ENCODE measurements at regions not wholly inside any gene's neighbourhood (a gene's known extent, or its start where the extent isn't known, plus 50 kb on each side); places are given as distances from the start of the nearest gene placed in this dataset.

DNA sequence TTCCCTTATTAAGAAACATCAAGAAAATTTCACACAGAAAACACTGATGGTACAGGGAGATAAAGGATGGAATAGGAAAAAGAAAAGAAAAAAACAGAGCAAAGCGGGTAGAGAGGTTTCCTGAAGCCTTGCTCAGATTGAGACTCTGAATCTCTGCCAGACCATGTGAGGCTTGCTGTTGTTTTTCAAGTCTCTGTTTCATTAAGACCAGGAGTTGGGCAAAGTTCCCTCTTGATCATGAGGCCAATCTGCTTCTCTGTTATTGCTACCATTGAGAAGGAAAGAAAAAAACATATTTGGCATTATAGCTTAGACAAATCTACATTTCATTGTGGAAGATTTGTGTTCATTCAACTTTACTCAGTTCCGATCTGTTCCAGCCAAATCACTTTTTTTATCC is 201.6 kb upstream of the SOX9 start:
- DNase-seq (ENCODE audit: low spot score): peak; percentile 47

DNA sequence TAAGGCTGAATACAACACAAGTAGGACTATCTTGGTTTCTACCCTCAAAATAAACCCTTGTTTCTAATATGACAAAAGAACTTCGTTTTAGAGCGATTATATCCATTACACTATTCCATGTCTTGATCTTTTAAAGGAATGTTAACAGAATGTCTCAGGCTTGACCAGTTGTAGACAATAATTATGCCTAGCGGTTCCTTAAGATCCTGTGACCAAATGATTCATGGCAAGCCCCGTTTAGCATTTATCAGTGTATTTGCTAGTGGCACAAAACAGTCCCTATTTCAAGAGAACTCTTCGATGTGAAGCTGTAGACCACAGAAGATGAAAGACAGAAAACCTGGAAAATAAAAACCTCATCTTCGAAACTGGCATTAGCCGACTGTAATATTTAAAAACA is 200.9 kb upstream of the SOX9 start:
- DNase-seq (ENCODE audit: low spot score): no peak

DNA sequence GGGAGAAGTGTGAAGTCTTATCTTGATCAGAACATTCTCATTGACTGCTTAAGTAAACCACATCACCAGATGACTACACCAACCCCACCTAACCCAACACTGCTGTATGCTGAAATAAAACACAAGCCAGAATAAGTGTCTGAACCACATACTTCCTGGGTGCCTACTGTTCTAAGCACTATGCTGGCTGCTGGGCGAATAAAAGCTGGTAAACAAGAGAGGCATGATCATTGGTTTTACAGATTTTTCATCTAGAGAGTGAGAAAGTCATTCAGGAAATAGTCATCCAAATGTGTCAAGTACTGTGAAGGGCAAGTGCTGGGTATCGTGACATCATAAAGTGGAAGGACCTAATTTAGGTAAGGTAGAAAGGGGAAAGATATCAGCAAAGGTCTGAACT is 199.0 kb upstream of the SOX9 start:
- DNase-seq (ENCODE audit: low spot score): no peak

DNA sequence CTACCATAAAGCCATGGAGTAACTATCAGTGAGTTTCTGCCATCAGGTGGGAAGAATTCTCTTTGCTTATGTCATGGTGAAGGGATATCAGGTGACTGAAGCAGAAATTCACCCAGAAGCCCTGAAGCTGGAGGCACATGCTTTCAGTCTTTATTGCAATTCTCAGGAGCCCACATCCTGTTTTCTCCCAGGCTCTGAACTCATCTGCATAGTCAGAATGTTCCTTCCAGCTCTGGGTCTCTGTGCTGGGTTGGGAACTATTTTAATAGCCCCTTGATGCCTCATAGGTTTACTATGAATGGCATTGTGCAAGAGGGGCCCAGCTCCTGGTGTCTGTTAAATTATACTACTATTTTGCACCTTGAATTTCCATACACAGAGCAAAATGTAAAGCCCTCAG is 198.4 kb upstream of the SOX9 start:
- DNase-seq (ENCODE audit: low spot score): no peak

DNA sequence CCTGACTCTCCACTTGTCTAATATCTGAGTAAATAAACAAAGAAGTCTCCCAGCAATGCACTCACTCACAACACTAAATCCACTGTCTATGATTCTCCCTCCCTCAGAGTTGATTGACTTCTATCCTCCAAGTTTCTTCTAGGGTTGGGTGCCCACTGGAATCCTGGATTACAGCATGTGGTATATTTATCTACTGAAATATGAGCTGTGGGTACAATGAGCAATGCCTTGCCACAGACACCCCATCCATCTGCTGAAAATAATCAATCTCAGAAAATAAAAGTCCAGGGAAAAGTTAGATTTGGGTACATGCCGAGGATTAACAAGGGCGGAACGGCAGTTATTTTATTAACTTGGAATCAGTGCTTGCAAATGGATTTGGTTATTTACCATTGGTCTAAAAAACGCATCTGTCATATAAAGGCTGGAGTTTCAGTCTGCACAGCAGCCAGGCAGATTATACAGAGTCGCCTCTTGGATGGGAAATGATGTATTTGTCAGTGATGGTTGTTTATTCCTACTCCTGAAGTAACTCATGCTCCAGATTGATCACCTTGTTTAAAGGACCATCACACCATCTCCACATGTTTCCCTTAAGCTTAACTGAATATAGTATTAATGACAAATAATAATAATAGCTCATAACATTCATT is 193.9 kb upstream of the SOX9 start:
- DNase-seq (ENCODE audit: low spot score): no peak

DNA sequence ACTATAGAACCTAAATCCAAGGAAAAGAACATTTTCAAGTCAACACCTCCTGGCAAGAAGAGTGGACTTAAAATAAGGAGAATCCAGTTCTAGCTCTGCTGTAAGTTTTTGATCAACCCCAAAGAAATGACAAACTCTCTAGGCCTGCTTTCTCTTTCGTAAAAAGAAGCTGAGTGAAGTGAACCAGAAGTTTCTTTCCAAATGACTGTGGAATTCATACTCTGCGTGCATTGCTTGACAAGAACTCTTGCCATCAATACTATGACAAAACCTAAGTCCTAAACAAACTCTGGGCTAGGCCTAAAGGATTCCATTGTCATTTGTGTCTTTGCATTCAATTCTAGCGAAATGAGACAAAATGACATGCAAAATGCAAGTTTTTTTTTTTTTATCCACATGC is 187.5 kb upstream of the SOX9 start:
- no peak for DNase-seq (ENCODE audit: low spot score)

DNA sequence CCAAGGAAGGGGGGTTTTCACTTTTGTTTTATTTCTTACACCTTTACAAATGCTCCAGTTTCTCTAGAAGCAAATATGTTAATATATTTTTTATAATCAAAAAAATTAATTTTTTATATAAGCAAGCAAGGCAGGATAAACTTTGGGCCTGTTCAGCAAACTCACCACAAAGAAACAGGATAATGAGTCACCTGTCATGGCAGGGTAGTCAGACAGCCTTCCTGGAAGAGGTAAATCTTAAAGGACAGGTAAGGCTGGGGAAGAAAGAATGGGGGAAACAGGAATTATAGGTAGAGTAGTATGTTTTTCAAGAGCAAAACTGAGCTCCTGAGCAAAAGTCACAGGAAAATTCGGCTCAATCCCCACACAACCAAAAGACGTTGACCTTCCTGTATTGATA is 186.3 kb upstream of the SOX9 start:
- DNase-seq (ENCODE audit: low spot score): no peak

DNA sequence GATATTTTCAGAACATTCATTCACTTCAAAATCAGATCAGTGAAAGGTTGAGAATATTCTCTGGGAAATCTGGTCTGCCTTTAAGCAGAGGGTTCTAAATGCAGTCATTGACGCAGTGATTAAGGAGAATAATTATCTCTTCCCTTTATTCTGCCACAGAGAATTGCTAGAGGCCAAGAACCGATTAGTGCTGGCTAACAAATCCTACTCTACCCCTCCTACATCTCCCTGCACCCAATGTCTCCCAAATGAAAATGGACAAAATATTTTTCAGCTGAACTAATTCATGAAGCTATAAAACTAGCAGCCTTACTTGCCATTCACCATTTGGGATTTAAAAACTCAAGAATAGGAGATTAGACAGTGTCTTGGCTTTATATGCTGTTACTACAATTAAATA is 185.5 kb upstream of the SOX9 start:
- DNase-seq (ENCODE audit: low spot score): no peak

DNA sequence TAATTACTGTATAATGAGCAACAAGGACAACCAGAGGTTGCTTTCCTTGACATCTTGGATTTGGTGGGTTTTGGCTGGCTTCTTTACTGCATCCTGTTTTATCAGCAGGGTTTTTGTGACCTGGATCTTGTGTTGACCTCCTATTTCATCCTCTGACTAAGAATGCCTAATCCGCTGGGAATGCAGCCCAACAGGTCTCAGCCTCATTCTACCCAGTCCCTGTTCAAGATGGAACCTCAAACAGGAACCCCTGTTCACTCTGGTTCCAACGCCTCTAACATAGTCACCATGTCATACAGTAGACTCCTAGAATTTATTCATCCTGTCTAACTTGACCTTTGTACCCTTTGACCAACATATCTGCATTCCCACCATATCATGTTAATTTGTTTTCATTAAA is 183.8 kb upstream of the SOX9 start:
- no peak for DNase-seq (ENCODE audit: low spot score)

DNA sequence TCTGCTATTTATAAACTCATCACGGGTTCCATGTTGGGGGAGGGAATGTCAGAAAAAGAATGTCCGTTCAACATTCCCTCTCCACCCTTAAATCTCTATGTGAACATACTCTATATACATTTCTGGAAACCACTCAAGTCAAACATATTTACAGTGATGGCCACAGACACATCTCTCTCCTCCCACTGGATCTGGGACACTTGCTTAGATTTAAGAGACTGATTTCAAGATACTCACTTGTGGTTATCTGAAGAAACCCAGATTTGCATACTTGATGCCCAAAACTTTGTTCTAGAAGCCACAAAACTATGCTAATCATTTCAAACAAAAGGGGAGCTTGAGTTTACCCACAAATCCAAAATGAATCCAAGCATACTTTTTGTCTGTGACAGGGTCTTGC is 182.9 kb upstream of the SOX9 start:
- no peak for DNase-seq (ENCODE audit: low spot score)

DNA sequence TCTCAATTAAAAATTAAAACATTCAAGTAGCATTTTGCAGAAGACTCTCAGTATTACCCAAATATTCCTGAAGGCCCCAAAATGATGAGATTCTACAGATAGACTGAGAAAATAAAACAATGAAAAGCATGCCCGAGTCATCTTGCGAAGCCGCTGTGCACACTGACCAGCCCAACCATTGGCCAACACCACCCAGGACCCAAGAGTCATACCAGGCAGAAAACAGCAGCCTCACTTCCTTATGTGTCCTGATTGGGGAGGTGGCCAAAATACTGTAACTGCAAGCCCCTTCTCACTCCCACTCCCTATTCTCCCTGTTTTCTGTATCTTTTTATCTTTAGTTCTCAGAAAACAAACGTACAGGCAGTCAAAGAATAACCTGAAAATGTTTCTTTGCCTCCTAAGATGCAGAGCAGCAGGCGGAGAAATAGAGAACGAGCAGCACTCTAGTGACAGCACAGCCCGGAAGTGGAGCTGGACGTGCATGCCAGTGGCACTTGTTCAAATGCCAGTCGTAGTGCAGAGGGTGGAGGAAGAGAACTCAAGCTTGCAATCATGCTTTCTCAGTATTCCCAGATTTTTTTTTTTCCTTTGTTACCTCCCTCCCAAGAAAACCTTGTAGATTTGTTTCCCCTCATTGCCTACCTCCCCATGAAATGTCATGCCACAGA is 182.3 kb upstream of the SOX9 start:
- DNase-seq (ENCODE audit: low spot score): peak; percentile 31

DNA sequence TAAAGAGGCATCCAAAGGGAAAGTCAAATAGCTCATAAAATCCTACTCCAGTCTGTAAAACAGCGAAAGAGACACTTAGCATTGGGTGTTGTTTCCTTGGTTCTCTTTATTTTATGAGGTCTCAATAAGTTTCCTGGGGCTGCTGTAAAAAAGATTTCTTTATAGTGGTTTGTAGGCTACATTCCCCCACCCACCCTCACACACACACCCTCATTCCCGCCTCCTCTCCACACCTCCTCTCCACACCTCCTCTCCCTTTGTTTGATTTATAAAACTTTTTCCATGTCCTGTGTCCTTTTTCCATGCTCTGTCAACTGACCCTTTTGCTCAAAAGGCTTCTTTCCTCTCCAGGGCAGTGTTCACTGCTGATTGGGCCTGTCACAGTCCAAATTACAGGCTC is 178.9 kb upstream of the SOX9 start:
- no peak for DNase-seq (ENCODE audit: low spot score)

DNA sequence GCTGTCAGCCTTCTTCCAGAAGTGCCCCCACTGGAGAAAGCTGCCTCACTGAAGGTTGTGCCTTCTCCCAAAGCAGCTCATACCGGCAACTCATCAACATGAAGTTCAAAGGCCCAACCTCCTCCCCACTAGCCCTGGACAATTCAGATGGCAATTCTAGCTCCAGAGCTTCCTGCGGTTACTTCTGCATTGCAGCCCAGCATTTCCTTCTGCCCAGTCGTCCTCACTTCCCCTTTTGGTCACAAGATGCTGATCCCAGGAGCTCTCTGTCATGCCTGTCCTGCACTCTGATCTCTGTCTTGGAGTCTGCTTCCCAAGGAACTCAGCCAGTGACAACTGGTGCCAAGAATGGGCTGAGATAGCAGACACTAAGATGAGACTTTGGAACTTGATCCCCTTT is 178.2 kb upstream of the SOX9 start:
- peak; percentile 70 for DNase-seq (ENCODE audit: low spot score)

DNA sequence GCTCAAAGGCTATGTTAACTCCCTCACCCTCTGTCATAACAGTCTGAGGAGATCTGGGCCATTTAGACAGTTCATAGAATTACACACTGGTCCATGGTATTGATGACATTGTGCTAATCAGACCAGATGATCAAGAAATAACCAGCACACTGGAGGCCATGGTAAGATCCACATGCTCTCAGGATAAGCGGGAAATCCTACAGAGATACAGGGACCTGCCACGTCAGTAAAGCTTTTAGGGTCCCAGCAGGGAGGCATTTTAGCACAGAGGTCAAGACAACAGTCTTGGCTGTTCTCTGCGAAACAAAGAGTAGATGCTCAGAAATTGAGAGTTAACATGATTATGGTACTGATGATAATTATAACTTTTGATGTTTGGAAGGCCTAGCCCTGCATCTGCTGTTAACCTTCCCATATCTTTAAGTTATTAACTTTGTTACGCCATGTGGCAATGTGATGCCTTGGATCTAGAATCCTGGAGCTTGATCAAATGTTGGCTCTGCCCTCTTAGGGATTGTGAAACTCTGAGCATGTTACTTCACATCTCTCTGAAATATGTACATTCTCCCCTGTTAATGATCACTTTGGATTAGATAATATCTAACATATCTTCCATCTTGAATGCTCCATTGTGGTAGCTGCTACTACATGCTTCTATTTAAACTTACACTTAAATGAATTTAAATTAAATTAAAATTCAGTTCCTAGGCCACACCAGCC is 172.0 kb upstream of the SOX9 start:
- no peak for DNase-seq (ENCODE audit: low spot score)

DNA sequence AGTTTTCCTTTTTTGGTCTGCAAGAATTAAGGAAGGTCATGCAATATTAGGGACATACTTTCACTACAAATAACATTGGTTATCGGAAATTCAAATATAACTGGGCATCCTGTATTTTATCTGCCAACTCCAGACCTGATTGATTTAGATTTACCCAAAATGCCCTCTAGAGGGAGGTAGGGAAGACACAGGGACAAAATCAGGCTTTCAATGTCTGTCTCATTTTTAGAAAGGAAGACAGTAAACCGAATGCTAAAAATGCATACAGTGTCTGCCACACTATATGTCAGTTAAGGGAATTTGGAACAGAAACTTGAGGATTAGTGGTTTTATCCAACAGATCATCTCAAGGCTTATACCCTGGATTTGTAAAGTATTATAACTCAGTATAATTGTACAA is 161.7 kb upstream of the SOX9 start:
- DNase-seq (ENCODE audit: low spot score): no peak

DNA sequence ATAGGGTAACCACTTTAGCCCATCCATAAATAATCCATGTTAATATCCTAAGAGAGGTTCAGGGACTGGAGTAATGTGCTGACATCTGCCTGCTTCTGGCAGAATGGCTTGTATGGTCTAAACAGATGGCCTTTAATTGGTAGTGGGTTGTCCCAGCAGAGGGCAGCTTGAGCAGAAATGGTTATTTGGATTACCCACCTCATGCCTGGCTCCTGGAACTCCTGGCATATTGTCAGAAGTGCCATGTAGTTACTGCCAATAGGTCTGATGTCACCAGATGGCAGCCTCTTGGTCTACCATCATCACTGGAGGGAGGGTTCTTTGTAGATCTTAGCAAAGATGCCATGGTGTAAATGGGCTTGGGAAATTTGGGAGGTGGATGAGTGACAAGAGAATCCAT is 157.5 kb upstream of the SOX9 start:
- DNase-seq (ENCODE audit: low spot score): no peak

DNA sequence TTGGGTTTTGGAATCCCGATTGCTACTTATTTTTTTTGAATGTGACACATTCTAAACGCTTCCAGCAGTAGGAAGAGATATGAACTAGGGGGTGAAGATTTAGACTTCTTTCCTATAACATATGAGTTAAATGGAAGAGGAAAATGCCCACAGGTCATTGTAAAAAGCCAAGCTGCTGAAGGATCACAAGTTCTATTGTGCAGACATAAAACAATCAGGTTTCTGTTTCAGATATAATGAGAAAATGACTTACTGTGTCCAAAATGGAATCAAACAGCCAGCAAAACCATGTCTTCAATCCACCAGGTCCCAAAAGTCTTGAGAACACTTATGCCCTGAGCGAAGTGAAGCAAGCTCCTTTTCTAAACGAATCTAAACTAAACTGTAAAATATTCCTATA is 157.0 kb upstream of the SOX9 start:
- DNase-seq (ENCODE audit: low spot score): no peak

DNA sequence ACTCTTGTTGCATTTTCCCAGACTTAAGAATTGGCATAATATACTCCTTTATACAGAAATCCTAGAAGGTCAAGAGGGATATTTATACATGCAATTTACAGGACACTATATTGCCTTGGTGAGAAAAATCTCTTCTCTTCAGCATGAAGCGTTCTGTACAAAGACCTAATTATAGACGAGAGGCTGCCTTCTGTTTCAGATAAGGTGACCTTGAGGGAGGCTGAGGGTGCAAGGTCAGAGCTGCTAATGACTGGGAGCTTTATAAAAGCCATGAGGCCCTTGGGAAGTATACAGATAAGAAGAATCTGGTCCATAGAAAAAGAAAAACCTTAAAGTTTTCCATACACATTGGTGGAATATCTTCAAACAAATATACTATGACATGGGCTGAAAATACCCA is 156.3 kb upstream of the SOX9 start:
- DNase-seq (ENCODE audit: low spot score): no peak

DNA sequence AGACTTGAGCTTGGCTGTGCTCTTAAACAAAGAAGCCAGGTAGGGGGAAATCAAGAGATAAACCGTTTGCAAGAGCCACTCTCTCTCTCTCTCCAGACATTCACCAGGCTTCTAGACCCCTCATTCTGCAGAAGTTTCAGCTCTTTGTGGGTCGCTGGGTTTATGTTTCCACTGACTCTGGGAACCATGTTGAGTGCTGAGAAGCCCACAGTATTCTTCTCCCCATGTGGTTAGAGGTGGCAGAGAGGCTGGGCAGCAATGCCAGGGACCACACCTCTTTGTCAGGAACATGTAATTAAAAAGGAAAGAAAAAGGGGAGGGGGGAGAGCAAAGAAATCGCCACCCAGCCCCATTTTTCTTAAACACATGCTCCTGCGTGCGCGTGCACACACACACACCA is 154.8 kb upstream of the SOX9 start:
- no peak for DNase-seq (ENCODE audit: low spot score)

DNA sequence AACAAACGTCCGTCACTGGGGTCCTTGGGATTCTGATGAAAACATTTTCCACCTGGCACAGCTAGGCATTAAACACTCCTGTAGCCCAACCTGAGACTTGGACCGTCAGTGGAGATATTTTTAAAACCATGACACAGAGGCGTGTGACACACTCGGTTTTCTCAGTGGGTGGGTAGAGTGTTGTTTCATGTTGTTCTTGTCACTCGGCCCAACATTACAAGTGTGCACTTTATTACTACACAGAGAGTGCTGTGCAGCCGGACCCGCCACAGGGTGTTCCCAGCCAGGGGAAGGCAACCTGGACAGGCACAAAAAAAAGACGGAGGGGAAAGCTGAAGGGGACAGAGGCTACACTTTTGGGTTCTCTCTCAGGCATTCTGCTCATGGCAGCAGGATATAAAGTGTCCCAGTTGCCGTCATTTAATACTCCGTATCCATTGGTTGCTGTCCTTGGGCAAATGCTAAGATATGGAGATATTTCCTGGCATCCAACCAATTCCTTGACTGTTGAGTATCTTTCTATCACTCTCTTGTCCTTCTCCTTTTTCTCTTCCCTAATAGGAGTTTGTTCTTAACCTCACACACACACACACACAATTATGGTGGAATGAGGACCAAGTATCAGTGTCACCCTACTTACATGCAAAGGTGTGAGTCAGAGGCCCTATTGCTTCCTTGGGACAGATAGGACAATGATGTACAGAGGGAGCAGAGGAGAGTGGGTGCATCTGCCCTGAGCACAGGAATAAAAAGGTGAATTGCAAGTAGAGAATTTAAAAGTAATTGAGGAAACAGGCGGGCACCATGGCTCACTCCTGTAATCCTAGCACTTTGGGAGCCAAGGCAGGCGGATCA is 154.1 kb upstream of the SOX9 start:
- peak; percentile 31 for DNase-seq (ENCODE audit: low spot score)

DNA sequence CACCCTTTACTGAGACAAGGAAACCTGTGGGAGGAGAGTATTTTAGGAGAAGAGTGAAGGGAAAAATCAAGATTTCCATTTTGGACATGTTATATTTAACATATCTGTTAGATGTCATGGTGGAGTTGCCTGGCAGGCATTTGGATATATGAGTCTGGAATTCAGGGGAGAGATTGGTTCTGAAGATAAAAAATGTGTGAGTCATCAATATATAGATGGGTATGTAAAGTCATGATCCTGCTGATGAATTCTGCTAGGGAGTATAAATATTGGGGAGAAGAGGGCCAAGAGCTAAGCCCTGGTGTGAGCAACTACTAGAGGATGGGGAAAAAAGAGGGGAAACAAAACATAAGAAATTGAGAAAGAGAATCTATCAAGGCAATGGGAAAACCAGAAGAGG is 151.3 kb upstream of the SOX9 start:
- DNase-seq (ENCODE audit: low spot score): no peak

DNA sequence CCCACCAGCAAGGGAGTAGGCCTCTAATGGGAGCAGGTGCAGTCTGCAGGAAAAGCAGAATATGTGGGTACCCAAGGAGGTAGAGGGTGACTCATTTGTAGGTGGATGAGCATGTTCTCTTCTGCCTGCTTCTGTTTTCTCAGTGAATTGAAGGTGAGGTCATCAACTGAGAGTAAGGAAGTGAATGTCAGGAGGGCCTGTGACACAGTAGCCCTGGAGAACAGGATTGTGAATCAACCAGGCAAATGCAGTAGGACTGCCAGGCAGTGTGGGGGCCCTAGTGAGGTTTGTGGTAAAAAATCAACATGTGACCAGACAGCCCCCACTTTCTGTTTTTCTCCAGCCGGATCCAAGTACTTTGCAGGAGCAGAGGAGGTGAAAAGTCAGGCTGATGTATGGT is 150.5 kb upstream of the SOX9 start:
- DNase-seq (ENCODE audit: low spot score): no peak

DNA sequence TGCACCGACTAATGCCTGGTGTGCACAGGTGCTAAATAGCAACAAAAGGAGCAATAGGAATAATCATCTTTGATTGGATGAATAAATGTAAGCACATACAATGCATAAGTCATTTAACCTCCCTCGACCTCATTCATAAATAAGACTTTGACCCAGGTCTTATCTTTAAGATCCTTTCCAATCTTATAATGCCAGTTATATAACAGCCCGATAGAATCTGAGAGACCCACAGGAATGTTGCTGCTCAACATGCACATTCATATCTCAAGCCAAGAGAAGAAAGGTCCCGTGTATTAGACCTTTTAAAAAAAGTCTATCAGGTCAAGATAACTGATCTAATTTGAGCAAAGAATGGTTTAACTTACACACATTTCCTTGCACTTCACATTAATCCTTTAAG is 146.8 kb upstream of the SOX9 start:
- DNase-seq (ENCODE audit: low spot score): no peak
